ENCODE measurements at regions not wholly inside any gene's neighbourhood (a gene's known extent, or its start where the extent isn't known, plus 50 kb on each side); places are given as distances from the start of the nearest gene placed in this dataset.

DNA sequence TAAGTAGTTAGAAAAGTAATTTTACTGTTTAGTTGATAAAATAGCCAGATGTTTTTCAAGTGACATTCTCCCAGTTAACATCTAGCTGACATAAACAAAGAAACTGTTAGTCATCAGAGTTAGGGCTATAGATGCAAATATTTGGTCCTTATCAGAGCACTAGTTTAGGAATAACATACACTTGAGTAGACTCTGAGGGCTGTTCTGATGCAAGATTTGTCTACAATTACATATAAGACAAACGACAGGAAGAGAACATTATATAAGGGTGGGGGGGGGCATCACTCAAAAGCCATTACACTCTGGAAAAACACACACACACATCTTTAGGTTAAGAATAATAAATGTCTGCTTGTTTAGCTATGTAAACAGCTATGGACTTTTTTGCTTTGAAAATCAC is 554.4 kb upstream of the LRRTM1 start:
- no peak for FAIRE-seq

DNA sequence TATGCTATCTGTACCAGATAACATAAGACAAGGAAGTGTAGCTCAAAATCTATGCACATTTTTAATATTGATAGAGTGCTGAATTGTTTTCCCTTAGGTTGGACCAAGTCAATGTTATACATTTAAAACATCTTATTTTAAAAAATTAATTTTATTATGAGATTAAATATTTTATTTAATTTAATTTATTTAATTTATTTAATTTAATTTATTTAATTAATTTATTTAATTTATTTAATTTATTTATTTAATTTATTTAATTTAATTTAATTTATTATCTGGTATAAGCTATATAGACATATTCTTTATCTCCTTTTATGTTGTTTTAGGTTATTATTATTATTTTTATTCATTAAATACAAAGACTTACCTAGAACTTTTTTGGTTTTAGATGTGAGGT is 551.7 kb upstream of the LRRTM1 start:
- no peak for FAIRE-seq

DNA sequence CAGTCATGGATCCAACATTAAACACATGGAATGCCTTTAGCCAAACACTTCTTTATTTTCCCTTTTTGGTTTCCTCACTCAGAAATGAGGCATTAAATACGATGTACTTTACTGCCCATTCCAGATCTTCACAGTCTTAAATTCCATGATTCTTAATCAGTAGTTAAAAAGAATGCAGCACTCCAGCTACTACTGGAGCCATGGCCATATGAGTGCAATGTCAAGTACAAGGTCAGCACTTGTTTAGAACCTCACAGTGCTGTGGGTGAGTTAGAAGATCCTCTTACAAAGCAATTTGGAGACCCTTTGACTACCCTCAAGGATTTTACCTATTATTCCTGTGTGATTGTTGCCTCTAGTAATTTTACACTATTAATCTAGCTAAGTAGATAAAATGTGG is 550.3 kb upstream of the LRRTM1 start:
- no peak for FAIRE-seq

DNA sequence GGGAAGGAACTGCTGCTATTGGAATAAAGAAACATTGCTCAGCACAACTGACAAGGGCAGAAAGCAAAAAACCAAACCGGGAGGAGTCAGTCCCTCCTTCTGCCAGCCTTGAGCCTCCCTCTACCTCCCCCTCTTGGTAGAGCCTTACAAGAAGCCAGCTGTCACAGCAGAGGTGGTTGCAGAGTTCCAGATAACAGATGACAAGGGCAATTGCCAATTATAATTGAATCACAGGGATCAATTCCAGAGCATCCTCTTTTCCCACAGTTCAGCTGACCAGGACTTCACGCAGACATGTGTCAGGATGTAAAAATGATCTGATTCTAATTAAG is 548.2 kb upstream of the LRRTM1 start:
- no peak for FAIRE-seq

DNA sequence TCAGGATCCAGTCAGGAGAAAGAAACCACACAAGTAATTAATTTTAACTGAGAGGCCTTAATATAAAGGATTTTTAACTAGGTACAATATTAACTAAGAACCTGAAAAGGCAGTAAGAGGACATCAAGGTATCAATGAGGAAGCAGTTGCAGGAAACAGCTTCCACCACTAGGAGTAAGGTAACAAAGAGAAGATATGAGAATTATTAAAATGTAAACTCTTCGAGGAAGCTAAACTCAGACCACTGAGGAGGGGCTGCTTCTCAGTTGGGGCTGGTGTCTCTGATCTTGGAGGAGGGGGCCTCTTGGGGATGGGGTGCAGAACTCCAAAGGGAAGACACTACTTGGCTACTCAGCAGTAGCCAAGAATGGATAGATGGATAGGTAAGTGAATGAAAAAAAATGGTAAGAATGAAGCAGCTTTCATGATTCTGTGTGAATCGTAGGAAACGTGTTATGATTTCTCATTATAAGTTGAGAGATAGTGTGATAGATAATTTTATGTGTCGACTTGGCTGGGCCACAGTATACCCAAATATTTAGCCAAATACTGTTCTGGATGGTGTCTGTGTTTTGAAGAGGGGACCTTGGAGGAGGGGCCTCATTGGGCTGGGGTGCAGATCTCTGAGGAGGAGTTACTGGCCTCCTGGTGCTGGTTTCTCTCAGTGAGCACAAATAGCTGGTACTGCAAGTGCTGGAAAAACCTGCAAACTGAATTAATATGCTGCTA is 547.7 kb upstream of the LRRTM1 start:
- FAIRE-seq, result no peak

DNA sequence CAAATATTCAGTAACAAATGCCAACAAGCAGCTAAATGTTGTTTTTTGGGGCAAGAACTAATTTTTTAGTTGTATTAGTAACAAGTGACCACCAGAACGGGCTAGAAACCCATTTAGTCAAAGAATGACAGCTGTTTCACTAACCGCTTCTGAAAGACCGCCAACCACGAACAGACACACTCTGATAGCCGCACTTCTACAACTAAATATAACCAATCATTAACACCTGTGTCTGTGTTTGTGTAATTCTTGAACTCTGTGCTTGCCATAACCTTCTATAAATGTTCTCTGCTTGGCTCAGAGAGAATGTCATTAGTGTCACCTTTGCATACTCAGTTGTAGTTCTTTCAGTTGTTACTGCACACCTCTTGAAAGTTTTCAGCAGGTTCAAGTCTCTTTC is 526.3 kb upstream of the LRRTM1 start:
- FAIRE-seq, result no peak

DNA sequence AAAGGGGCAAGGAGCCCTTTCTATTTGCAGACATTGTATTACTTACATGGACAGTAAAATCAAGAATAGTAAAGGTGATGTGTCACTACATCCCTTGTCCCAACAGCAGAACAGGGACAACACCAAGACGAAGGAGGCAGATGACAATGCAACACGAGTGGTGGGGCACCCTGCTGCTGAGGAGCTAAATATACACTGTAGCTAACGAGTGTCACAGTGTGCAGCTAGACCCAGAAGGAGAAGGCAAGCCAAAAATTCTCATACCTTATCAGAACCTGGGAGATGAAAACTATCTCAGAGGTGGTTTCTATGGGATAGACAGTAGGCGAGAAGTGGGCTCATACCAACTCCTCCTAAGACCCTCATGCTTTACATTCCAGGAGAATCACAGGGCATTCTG is 518.4 kb upstream of the LRRTM1 start:
- FAIRE-seq, result no peak

DNA sequence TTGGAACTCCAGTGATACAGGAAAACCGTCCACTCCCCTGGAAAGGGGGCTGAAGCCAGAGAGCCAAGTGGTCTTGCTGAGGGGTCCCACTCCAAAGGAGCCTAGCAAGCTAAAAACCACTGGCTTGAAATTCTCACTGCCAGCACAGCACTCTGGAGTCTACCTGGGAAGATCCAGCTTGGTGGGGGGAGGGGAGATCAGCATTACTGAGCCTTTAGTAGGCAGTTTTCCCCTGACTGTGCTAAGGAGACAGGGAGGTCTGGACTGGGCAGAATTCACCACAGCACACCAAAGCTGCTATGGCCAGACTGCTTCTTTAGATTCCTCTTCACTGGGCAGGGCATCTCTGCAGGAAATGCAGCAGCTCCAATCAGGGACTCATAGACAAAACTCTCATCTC is 510.7 kb upstream of the LRRTM1 start:
- FAIRE-seq, result no peak

DNA sequence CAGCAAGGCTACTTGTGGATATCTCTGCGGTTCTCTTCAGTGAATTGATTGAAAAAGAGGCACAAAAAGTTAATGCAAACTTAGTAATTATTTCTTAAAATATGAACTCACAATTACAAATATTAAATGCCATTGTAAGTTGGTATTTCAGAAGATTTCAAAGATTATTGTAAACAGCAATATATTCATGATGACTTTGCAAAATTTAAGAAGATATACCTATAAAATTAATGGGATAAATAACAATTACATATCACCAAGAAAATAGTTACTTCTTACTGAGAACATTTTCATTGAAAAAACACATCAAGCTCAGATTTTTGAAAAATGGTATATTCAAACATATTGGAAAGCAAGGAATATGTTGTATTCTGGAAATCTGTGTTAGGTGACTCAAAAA is 482.0 kb upstream of the LRRTM1 start:
- FAIRE-seq, result no peak

DNA sequence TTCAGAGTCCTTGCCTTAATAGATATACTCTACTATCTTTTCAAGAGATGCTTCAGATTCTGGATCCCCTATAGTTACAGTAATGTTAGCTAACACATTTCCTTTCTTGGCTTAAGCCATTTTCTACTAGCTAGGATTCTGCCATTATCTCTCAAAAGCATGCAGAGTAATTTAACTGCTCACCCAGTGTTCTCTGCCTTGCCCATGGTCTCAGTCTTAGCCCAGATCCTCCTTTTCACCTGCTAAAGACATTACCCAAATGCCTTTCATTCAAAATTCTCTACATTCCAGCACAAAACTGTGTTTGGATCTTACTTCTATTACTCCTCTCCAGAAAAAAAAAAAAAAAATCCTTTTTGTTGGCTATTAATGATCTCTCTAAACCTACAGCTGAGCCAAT is 474.2 kb upstream of the LRRTM1 start:
- FAIRE-seq, result no peak

DNA sequence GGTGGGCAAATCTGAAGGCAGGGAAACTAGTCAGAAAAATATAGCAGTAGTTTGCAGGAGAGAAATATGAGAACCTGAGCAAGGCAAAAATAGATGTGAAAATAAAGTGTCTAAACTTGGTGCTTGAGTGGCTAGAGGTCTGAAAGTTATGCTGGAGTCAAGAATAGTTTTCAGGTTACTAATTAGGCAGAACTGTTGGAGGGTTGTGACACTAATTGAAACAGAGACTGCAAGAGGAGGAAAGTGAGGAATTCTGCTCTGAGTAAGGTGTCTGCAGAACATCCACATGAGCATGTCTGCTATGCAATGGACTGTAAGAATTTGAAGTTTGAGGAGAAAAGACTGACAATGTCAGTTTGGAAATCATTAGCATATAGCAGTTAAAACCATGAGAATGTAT is 444.0 kb upstream of the LRRTM1 start:
- FAIRE-seq, result no peak

DNA sequence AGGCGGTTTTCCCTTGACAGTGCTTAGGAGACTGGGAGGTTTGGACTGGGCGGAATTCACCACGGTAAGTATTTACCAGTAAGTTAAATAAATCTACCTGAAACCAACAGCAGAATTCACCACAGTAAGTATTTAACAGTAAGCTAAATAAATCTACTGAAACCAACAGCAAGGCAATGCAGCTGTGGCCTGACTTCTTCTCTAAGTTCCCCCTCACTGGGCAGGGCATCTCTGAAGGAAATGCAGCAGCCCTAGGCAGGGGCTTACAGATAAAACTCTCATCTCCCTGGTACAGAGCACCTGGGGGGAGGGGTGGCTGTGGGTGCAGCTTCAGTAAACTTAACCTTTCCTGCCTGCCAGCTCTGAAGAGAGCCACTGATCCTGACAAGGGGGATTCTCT is 432.5 kb upstream of the LRRTM1 start:
- no peak for FAIRE-seq

DNA sequence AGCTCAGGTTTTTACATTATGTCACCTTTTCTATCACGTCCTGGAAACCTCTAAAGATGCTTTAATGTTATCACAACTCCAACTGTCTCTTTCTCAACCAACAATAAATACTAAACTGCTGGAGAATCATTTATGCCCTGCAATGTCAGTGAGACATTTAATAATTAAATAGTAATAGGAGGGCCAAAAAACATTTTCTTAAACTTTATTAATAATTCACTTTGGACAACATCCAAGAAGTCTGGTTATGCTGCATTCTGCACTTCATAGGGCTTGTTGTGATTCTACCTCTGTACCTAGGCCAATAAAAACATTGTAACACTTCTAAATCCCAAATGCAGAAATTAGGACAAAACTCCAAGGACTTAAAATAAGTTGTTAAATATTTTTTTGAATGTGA is 420.4 kb upstream of the LRRTM1 start:
- no peak for FAIRE-seq

DNA sequence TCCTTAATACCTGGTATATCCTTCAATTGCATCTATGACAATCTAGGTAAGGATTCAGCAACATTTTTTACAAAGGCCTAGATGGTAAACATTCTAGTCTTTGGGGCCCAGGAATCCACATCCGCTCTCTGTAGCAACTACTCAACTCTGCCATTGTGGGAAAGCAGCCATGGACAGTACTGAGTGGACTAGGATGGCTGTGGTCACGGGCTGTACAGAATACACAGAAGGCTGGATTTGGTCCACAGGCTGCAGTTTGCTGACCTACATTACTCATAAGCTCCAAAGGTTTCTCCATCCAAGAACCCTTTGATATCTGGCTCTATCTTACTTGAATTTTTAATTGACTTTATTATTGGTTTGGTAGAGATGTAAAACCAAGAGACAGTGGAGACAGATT is 418.3 kb upstream of the LRRTM1 start:
- FAIRE-seq, result no peak

DNA sequence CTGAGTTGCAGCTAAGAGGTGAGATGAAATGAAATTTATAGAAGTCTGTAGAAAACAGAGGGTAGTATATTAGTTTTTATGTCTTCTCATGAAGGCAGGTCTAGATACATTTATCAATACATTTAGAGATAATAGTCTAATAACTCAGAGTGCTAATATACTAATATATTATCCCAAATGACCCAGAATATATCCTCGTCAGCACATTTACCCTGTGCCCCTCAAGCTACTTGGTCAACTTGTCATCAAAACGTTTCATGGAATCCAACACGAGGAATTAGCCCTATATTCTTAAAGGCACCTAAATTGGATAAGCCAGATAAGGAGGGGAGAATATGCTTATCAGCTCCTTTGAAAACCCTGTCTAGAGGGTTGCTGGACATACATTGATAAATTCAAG is 415.1 kb upstream of the LRRTM1 start:
- no peak for FAIRE-seq

DNA sequence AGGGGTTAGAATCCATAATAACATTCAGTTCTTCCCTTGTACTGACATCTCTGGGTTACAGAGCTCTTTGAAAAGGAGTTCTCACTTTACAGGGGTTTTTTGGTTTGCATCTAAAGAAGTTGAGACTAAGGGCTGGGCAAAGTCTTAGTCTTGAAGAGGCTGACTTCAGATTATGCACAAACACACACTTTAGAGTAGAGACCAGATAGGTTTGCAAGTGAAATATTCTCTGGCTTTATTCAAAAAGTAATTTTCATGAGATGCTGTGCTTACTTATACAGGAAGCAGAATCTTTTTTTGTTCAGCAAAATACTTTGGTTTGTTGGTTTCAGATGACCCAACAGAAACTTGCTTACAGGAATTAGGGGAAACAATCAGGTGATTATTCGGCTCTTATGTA is 410.9 kb upstream of the LRRTM1 start:
- FAIRE-seq, result no peak

DNA sequence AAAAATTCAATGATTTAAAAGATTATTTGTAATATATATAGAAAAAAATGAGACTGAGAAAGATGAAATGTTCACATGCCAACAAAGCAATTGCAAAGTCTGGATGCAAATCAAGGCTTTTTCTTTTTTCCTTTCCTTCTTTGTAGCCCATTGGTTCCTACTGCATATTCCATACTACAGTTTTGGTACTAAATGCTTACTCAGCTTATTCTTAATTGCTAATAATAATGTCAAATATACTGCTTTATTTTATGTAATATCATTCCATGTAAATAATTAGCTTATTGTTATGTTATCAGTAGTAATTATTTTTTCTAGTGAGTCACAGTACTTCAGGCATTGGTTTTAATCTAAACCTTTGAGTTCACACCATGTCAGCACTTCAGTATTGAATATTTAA is 407.4 kb upstream of the LRRTM1 start:
- FAIRE-seq, result no peak

DNA sequence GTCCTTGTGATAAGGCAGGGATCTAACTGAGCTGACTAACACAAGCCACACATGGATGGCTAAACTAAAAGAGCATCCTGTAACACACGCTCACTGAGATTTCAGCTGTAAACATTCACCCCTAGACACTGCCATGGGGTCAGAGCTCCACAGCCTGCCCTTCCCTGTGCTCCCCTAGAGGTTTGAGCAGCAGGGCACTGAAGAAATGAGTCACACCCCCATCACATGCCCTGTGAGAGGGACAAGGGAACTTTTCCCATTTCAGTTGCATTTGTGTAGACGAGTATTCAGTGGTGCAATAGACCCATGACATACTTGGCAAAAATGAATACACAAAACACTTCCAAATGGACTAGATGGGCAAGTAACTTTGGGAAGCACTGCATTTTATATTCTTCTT is 402.4 kb upstream of the LRRTM1 start:
- FAIRE-seq, result no peak

DNA sequence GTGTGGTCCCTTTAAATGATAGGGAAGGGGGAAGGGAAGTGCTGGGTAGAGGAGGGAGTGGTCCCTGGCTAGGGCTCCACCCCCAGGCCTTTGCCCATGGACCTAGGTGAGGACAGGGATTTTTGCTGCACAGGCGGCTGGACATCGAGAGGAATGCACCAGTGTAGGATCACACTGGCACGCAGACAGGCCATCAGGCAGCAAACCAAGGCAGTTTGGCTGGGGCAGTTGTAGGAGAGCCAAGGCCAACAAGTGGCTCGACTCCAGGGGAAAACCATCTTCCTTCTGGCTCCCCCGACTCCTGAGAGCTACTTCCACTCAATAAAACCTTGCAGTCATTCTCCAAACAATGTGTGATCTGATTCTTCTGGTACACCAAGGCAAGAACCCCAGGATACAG is 402.0 kb upstream of the LRRTM1 start:
- no peak for FAIRE-seq

DNA sequence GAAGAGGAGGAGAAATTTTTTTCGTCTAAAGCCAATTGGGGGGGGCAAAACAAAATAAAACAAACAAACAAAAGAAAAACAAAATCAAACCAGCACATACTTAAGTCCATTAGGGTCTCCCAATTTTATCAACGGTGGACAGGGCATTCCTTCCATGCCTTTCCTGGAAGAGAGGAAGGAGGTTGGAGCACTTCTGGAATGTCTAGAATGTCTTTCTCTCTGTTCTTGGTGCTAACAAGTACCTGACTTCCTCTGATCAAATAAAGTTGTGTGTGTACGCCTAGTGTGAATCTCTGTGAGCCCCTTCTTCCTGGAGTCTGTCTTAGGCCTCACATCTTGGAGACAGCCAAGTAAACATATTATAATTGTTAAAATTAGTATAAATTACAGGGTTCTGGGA is 399.0 kb upstream of the LRRTM1 start:
- FAIRE-seq, result no peak

DNA sequence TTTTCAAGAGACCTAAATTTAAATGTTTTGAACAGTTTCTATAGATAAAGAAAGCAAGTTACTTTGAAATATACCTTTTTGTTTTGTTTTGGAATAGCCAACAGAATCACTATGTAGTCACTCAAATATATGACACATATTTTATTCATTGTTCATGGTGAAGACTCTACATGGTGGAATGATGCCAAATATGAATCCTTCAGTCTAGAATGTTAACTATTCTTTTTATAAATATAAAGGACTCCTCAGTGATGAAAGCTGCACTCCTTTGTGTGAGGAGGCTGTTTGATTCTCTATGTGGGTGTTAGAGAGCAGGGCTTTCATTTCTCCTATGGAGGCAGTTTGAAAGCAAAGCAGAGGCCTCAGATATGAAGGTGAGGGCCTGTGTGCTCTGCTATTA is 396.4 kb upstream of the LRRTM1 start:
- FAIRE-seq, result no peak
